ENCODE measurements at regions not wholly inside any gene's neighbourhood (a gene's known extent, or its start where the extent isn't known, plus 50 kb on each side); places are given as distances from the start of the nearest gene placed in this dataset.

DNA sequence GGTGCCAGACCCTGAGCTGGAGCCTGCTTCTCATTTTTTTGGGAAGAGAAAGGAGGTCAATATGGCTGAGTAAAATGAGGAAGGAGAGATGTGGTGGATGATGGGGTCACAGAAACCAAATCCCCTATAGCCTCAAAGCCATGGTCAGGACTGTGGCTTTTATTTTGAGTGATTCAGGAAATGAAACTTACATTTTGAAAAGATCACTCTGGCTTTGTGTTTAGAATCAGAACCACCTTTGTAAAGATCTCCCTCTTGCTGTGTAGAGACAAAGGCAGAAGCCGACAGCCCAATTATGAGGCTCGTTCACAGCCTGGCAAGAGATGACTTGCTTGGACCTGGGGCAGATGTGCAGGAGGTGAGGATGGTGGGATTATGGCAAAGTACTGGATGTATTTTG is 121.6 kb upstream of the ANKFN1 start:
- Histone ChIP-seq H3F3A (ENCODE audit: low read length, unreplicated experiment) (no peaks in the 10 kb centered on the region), H3K9me3 (ENCODE audit: low read length) (0 out of 2 replicates have a peak, but pooled peaks cover 3% of the 10 kb centered on the region), H3K27me3 (ENCODE audit: low read length) (no peaks in the 10 kb centered on the region), H4K20me1 (ENCODE audit: low read length) (no peaks in the 10 kb centered on the region), H3K4me1 (ENCODE audit: insufficient read depth, low read length) (no peaks in the 10 kb centered on the region), H3K9me2 (replicated peaks; ENCODE audit: low read length) (no peaks in the 10 kb centered on the region), H3K27ac (ENCODE audit: low read length) (no peak overlapping the region), H3K4me2 (ENCODE audit: low read length) (no peak overlapping the region), H3K36me3 (ENCODE audit: low read depth, low read length) (no peaks in the 10 kb centered on the region), H3K79me2 (ENCODE audit: low read length) (no peaks in the 10 kb centered on the region), H3K4me3 (ENCODE audit: low read length) (no peak overlapping the region), H3K9ac (ENCODE audit: low read length) (no peak overlapping the region), H2AFZ (ENCODE audit: low read length) (no peak overlapping the region)
- BruUV-seq (replicated peaks): no TSS peak
- TF ChIP-seq EZH2phosphoT487 (IDR thresholded peaks at IDR 0.05; ENCODE audit: borderline replicate concordance, low read length): no peak
- TF ChIP-seq, protein P1, sequence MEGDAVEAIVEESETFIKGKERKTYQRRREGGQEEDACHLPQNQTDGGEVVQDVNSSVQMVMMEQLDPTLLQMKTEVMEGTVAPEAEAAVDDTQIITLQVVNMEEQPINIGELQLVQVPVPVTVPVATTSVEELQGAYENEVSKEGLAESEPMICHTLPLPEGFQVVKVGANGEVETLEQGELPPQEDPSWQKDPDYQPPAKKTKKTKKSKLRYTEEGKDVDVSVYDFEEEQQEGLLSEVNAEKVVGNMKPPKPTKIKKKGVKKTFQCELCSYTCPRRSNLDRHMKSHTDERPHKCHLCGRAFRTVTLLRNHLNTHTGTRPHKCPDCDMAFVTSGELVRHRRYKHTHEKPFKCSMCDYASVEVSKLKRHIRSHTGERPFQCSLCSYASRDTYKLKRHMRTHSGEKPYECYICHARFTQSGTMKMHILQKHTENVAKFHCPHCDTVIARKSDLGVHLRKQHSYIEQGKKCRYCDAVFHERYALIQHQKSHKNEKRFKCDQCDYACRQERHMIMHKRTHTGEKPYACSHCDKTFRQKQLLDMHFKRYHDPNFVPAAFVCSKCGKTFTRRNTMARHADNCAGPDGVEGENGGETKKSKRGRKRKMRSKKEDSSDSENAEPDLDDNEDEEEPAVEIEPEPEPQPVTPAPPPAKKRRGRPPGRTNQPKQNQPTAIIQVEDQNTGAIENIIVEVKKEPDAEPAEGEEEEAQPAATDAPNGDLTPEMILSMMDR (conservative IDR thresholded peaks at IDR 0.05; ENCODE audit: low read depth, low read length): no peak
- TF ChIP-seq EZH2 (IDR thresholded peaks at IDR 0.05; ENCODE audit: low read length, unreplicated experiment): no peak
- POLR2A ChIA-PET (ENCODE audit: unreplicated experiment): no interaction called here
- no peak for ATAC-seq
- CTCF ChIA-PET: no interaction called here
- intact Hi-C loops (cut with micrococcal nuclease): no loop called here
- no peak for DNase-seq

DNA sequence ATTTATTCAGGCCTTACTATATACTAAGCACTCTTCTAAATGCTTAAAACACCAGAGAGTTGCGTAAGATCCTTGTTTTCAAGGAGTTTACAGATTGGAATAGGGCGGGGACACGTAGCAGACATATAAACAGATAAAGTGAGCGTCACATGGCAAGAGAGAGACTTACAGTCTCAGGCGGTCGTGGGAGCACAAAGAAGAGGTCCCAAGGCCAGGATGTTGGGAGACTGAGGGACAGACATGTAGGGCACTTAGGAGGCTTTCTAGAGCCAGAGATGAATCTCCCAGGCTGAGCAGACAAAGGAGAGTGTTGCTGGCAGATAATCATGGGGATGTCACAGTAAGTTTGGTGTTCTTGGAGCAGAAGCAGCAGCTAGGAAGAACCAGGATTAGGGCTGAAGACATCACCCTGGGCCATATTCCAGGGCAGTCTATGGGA is 119.1 kb upstream of the ANKFN1 start:
- intact Hi-C loops (cut with micrococcal nuclease): no loop called here
- BruUV-seq (replicated peaks): no TSS peak
- Histone ChIP-seq H3K9me2 (replicated peaks; ENCODE audit: low read length) (no peaks in the 10 kb centered on the region), H3K4me2 (ENCODE audit: low read length) (no peak overlapping the region), H3K79me2 (ENCODE audit: low read length) (no peaks in the 10 kb centered on the region), H3K36me3 (ENCODE audit: low read depth, low read length) (no peaks in the 10 kb centered on the region), H3K9ac (ENCODE audit: low read length) (no peak overlapping the region), H3K9me3 (ENCODE audit: low read length) (no peaks in the 10 kb centered on the region), H3K27me3 (ENCODE audit: low read length) (no peaks in the 10 kb centered on the region), H3F3A (ENCODE audit: low read length, unreplicated experiment) (no peaks in the 10 kb centered on the region), H2AFZ (ENCODE audit: low read length) (no peak overlapping the region), H3K4me3 (ENCODE audit: low read length) (no peak overlapping the region), H3K27ac (ENCODE audit: low read length) (no peak overlapping the region), H3K4me1 (ENCODE audit: insufficient read depth, low read length) (no peaks in the 10 kb centered on the region), H4K20me1 (ENCODE audit: low read length) (no peaks in the 10 kb centered on the region)
- TF ChIP-seq EZH2phosphoT487 (IDR thresholded peaks at IDR 0.05; ENCODE audit: borderline replicate concordance, low read length): no peak
- no peak for TF ChIP-seq EZH2 (IDR thresholded peaks at IDR 0.05; ENCODE audit: low read length, unreplicated experiment)
- TF ChIP-seq, protein P1 (conservative IDR thresholded peaks at IDR 0.05; ENCODE audit: low read depth, low read length): no peak
- CTCF ChIA-PET: no interaction called here
- ATAC-seq (no peak), DNase-seq (no peak)
- POLR2A ChIA-PET (ENCODE audit: unreplicated experiment): no interaction called here

DNA sequence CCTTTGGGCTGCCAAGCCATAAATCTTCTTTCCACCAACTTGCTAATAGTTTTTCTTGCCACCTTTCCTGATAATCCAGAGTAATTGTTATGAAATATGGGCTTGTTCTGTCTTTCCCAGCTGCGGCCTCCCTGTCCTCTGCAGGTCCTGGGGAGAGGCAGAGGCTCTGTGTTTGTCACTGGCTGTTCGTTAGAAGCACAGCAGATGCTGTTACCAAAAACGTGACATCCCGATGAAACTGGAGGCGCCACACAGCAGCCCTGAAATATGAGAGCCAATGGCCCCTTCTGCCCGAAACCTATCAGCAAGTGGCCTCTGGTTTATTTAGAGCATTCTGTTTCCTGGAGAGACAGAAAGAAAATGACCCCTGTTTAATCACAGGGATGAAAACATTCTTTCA is 115.1 kb upstream of the ANKFN1 start:
- intact Hi-C loops (cut with micrococcal nuclease): no loop called here
- Histone ChIP-seq H3K27me3 (ENCODE audit: low read length) (no peaks in the 10 kb centered on the region), H3K4me1 (ENCODE audit: insufficient read depth, low read length) (no peaks in the 10 kb centered on the region), H3K9ac (ENCODE audit: low read length) (no peak overlapping the region), H3K36me3 (ENCODE audit: low read depth, low read length) (no peaks in the 10 kb centered on the region), H3F3A (ENCODE audit: low read length, unreplicated experiment) (no peaks in the 10 kb centered on the region), H3K79me2 (ENCODE audit: low read length) (no peaks in the 10 kb centered on the region), H3K9me2 (replicated peaks; ENCODE audit: low read length) (no peaks in the 10 kb centered on the region), H3K9me3 (ENCODE audit: low read length) (no peaks in the 10 kb centered on the region), H3K27ac (ENCODE audit: low read length) (no peak overlapping the region), H2AFZ (ENCODE audit: low read length) (no peak overlapping the region), H3K4me2 (ENCODE audit: low read length) (no peak overlapping the region), H3K4me3 (ENCODE audit: low read length) (no peak overlapping the region), H4K20me1 (ENCODE audit: low read length) (no peaks in the 10 kb centered on the region)
- ChIA-PET CTCF (no interaction called here), POLR2A (ENCODE audit: unreplicated experiment) (no interaction called here)
- ATAC-seq (no peak), DNase-seq (no peak)
- TF ChIP-seq, protein P1 (conservative IDR thresholded peaks at IDR 0.05; ENCODE audit: low read depth, low read length): no peak
- TF ChIP-seq EZH2 (IDR thresholded peaks at IDR 0.05; ENCODE audit: low read length, unreplicated experiment): no peak
- no TSS peak for BruUV-seq (replicated peaks)
